Epithelial cell of prostate (primary cell): ENCODE measurements at regions not wholly inside any gene's neighbourhood (a gene's known extent, or its start where the extent isn't known, plus 50 kb on each side); places are given as distances from the start of the nearest gene placed in this dataset.
"Not testable (repeated sequence)": the region's sequence is repeated elsewhere in the genome, so short reads cannot be mapped to it uniquely, and the experiment has no call there.

Experiments
- DNase-seq: peaks from one replicate; pipeline ENCODE4 v3.0.0-alpha.2; 2011; ENCODE audit warnings: low read depth, low spot score
- H3K27ac ChIP-seq: fragments of 450-650 bp; 2 replicates; pipeline ENCODE4 v1.5.1; 2017; ENCODE audit warnings: mild to moderate bottlenecking

- no peak overlapping the region for H3K27ac ChIP-seq
- no peak for DNase-seq
Measured at GRCh38 chr13:90906554-90906953, 440.9 kb upstream of the MIR17HG start.

DNA sequence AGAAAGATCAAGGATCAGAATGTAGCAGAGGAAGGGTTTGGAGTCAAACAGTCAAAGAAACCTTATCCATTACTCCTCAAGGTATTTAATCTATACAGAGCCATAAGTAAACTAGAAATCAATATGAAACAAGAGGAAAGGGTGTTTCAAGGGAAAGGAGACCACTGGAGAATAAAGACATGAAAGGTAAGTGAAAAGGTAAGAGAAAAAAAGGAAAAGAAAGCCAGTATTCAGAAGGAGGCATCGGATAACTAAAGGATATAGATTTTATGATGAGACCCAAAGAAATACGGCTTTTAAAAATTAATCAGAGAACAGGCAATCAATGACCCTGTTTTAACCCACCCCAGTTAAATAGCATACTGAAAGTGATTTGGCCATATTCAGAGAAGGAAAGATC, 438.7 kb upstream of the MIR17HG start:
- DNase-seq, result no peak
- no peak overlapping the region for H3K27ac ChIP-seq

GRCh38 chr13:90910018-90910639, 437.4 kb upstream of the MIR17HG start:
- no peak overlapping the region for H3K27ac ChIP-seq
- no peak for DNase-seq

- no peak overlapping the region for H3K27ac ChIP-seq
- DNase-seq, result no peak
Measured at GRCh38 chr13:90912247-90912646, 435.2 kb upstream of the MIR17HG start.

DNA sequence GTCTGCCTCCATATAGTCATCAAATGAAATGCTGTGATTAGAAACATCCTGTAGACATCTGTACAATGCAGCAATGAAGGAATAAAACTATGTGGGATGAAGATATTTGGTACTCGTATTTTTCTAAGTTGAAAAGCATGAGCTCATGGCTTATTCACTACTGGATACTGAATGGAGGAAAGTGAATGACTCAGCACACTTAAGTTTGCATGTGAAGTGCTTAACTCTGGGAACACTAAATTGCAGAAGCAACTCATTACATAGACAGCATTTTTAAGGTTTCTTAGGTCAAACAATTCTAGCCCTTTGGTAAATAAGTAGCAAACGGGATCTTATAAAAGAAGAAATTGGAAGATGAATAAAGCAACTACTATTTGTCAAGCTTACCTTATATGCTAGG, 429.0 kb upstream of the MIR17HG start:
- no peak overlapping the region for H3K27ac ChIP-seq
- DNase-seq, result no peak

DNA sequence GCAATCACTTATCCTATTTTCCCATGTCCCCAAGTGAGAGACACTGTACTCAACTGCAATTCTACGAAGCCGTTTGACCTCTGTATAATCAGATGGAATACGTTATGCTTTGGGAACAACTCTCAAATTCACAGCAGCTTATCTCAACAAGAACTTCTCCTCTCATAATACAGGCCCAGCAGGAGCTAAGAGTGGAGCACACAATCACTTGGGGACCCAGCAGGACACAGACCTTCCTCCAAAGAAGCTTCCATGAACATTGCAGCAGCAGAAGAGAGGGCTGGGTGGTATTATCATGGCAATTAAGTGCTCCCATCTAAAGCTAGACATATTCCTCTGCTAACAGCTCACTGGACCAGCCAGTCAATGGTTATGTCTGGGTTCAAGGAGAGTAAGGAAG, 428.3 kb upstream of the MIR17HG start:
- no peak for DNase-seq
- H3K27ac ChIP-seq, result no peak overlapping the region

- H3K27ac ChIP-seq, result no peak overlapping the region
- no peak for DNase-seq
Measured at GRCh38 chr13:90926459-90926858, 421.0 kb upstream of the MIR17HG start.

- DNase-seq, result no peak
Measured at GRCh38 chr13:90928109-90928508, 419.4 kb upstream of the MIR17HG start.

DNA sequence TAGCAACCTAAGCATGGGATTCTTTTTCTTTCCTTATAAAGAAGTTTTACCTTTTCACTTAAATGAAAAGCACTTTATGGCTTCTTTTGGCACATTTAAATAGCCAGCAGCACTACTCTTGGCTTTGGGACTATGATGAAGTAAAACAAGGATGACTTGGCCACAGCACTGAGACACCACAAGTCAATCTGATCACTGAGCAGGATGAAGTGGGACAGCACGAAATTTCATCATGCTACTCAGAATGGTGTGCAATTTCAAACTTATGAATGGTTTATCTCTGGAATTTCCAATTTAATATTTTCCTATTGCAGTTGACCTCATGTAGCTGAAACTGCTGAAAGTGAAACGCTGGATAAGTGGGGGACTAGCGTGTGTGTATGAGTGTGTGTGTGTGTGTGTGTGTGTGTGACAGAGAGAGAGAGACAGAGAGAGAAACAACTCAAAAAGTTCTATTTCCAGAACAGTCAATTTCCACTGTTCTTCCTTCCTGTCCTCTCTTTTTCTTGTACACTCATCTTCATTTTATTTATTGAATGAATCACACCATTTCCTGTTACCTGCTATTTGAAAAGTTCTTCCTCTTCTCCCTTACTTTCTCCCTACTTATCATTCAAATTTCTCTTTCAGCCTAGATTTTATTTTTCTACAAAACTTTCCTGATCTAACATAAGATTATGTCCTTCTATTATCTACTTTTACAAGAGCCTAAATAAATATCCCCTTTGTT, 414.2 kb upstream of the MIR17HG start:
- DNase-seq, result no peak
- peak overlapping the region; percentile 50 for H3K27ac ChIP-seq

More at GRCh38 chr13:90928109-90928508, 419.4 kb upstream of the MIR17HG start:
- H3K27ac ChIP-seq, result no peak overlapping the region

DNA sequence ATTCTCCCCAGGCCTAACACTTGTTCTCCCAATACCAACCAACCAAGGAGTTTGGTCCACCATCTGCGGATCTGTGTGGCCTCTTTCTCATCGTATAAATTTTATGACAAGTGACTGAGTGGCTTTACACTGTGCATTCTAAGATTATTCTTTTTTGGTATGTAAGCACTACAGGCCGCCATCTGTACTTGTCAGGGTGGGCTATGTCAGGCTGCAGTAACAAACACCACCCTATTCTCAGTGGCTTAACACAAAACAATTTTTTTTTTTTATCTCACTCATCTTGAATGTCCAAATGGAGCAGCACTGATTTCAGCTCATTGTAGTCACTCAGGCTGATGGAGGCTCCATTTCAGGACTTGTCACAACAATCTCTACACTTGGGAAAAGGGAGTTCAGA, 412.7 kb upstream of the MIR17HG start:
- no peak overlapping the region for H3K27ac ChIP-seq
- no peak for DNase-seq

GRCh38 chr13:90938848-90939247, 408.6 kb upstream of the MIR17HG start:
- DNase-seq, result no peak

GRCh38 chr13:90943946-90944345, 403.5 kb upstream of the MIR17HG start:
- no peak for DNase-seq
- H3K27ac ChIP-seq, result no peak overlapping the region

More at GRCh38 chr13:90938848-90939247, 408.6 kb upstream of the MIR17HG start:
- H3K27ac ChIP-seq, result no peak overlapping the region

- H3K27ac ChIP-seq, DNase-seq: not testable (repeated sequence)
Measured at GRCh38 chr13:90945146-90945545, 402.3 kb upstream of the MIR17HG start.

- DNase-seq, H3K27ac ChIP-seq: not testable (repeated sequence)
Measured at GRCh38 chr13:90946125-90946524, 401.4 kb upstream of the MIR17HG start.

DNA sequence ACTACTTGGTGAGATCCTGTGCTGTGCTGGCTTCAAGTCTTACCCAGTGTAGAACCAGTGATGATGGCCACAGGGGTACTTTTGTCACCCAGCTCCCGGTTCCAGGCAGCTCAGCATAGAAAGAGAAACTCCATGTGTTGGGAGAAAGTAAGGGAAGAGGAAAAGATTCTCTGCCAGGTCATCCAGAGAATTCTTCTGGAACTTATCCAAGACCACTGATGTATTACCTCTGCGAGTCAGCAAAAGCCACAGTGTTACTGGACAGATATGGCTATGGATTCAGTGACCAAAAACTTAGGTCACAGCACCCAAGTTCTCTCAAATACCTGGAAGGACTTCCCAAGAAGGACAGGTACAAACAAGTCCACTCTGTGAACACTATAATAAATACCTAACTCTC, 399.5 kb upstream of the MIR17HG start:
- DNase-seq, result no peak
- H3K27ac ChIP-seq, result no peak overlapping the region

GRCh38 chr13:90950160-90950559, 397.3 kb upstream of the MIR17HG start:
- H3K27ac ChIP-seq, result no peak overlapping the region
- DNase-seq, result peak; percentile 8

DNA sequence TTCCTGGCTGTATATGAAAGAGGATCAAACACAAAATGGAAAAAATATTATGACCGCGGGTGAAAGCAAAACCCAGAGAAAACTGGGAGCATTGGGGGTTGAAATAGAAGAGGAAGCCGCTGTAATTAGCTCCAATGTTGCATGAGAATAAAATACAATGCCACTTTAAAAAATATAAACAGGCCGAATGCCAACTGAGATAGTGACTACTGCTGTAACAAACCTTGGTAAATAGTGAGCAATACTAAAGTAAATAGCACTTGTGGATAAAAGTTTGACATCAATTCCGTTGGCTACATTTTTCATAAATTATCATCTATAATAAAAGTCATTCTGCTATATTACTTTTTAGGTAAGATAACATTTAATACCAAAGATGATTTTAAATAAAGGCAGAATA, 395.8 kb upstream of the MIR17HG start:
- H3K27ac ChIP-seq, result no peak overlapping the region
- no peak for DNase-seq

GRCh38 chr13:90952326-90952725, 395.2 kb upstream of the MIR17HG start:
- no peak for DNase-seq
- H3K27ac ChIP-seq, result no peak overlapping the region

DNA sequence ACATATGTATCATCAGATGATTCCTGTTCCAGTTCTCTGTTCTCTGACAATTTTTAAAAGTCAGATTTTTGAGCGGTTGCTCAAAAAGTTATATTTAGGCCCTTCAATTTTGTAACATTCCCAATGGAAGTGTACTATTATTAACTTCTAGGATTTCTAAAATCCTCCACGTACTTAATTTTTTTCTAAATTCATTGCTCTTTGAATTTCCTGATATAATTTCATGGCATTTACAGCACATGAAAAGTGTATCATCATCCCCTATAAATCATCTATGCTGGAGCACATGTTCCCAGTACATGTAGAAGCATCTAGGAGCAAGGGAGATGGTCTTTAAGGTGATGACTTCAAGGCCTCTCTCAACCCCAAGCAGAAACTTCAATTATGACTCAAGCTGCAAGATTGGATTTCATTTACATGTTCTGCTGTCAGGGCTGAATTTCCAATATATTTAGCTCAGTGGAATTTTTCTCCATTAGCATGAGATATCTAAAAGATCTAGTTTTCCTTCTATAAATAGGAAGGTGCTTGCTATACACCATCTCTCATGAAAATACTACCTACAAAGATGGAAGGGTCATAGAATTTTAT, 392.8 kb upstream of the MIR17HG start:
- no peak for DNase-seq

DNA sequence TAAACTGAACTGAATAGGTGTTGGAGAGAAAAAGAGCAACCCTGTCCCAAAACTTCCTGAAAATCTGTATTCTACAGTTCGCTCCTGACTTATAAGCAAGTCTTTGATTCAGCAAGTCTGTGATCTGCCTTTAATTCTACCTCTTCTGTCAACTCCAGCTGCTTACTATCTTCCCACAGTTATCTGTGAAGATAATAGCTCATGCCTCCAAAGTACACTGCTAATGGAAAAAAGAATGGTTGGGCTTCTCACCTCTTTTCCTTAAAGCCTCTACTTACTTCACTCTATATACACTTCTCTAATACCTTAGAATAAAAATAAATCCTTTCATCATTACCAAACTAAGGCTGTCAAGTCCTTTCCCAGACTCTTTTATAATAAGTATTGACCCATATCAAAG, 391.5 kb upstream of the MIR17HG start:
- H3K27ac ChIP-seq, result no peak overlapping the region
- no peak for DNase-seq

More for the DNA sequence above, 392.8 kb upstream of the MIR17HG start:
- no peak overlapping the region for H3K27ac ChIP-seq

- no peak overlapping the region for H3K27ac ChIP-seq
- no peak for DNase-seq
Measured at GRCh38 chr13:90958866-90959265, 388.6 kb upstream of the MIR17HG start.
